D721Med (cell line): ENCODE measurements at regions not wholly inside any gene's neighbourhood (a gene's known extent, or its start where the extent isn't known, plus 50 kb on each side); places are given as distances from the start of the nearest gene placed in this dataset.

Experiments
- DNase-seq: peaks from one replicate; pipeline ENCODE4 v3.0.0; 2011; ENCODE audit warnings: low spot score; ENCODE audit not compliant: insufficient read length
- FAIRE-seq: peaks from 2 replicates; lab custom pipeline; 2011; peaks lifted over from hg19 to GRCh38; lab: Jason Lieb, UNC
- TF ChIP-seq, protein P1 (sequence below): IDR thresholded peaks from 2 replicates; pipeline ENCODE4 v1.5.1; 2012; ENCODE audit warnings: mild to moderate bottlenecking, control low read depth; ENCODE audit not compliant: insufficient read depth; ENCODE audit errors: missing control alignments

DNA sequence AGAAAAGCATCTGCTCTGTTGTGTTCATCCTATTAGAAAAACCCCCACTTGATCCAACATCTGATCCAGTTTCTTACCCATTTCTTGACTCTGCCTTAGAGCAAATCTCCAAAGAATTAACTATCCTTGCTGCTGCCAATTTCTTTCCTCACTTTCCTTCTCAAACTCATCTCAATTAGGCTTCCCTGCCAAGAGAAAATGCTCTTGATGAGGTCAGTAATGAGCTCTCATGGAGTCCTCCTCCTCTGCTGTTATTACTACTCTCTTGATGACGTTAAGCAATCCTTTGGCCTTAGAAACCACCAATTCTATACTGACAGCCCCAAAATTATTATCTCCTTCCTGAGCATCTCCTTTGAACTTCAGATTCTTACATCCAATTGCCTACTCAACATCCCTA lies 162.0 kb upstream of the FAM13C start:
- no peak for DNase-seq
- FAIRE-seq, result no peak
- TF ChIP-seq, protein P1, sequence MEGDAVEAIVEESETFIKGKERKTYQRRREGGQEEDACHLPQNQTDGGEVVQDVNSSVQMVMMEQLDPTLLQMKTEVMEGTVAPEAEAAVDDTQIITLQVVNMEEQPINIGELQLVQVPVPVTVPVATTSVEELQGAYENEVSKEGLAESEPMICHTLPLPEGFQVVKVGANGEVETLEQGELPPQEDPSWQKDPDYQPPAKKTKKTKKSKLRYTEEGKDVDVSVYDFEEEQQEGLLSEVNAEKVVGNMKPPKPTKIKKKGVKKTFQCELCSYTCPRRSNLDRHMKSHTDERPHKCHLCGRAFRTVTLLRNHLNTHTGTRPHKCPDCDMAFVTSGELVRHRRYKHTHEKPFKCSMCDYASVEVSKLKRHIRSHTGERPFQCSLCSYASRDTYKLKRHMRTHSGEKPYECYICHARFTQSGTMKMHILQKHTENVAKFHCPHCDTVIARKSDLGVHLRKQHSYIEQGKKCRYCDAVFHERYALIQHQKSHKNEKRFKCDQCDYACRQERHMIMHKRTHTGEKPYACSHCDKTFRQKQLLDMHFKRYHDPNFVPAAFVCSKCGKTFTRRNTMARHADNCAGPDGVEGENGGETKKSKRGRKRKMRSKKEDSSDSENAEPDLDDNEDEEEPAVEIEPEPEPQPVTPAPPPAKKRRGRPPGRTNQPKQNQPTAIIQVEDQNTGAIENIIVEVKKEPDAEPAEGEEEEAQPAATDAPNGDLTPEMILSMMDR, result no peak

DNA sequence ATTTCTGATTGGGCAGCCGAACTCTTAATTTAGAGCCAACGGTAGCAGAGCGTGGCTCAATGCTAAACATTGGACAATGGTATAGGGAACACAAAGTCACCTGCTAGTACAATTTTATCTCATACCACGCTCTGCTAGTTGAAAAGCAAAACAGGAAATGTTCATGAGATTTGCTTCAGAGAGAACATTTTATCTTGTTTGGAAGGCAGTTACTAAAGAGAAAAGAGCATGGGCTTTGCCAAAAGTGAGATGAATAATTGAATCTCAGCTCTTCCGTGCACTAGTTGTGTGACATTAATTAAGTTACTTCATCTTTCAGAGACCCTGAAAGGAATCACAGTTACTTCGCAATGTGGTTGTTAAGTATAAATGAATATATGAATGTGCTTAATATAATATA lies 161.5 kb upstream of the FAM13C start:
- DNase-seq, result no peak
- no peak for FAIRE-seq
- TF ChIP-seq, protein P1, result no peak

DNA sequence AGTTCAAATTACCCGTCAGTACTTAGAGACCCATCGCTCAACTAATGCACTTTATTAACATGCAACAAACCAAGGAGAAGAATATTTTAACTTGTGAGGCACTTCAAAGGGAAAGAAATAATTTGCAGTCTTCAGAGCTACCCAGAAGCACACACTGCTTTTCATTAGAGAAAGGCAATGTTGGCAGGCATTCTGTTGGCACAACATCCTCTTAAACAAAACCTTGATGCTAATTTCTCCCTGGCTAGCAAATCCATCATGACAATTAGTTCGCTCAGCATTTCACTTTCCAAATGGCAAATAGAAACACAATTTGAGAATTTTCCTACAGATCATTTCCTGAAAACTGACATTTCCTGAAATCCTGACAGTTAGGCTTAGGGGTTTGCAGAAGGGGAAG lies 155.6 kb upstream of the FAM13C start:
- FAIRE-seq (no peak), DNase-seq (no peak)
- TF ChIP-seq, protein P1, result no peak

DNA sequence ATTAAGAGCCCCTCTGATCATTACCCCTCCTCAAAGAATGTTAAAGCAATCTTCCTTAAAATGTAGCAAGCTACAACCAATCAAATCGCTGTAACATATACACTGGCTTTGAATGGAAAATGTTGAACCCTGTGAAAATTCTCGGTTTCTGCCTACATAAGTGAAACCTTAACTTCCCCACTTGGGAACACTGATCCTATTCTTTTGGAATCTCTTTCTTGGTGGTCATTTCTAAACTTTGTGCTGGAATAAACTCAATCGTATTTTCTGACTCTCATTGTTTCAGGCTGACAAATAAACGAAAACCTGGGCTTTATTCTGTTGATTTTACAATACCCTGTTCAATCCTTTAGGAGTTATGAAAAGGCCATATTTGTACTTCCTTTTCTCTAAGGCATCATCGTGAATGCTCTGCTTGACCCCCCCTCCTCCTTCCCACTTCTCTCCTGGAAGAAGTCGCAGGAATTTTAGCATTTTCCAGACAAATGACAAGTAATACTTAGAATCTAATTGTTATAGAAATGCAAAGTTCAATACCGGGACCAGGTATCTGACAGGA lies 155.1 kb upstream of the FAM13C start:
- TF ChIP-seq, protein P1, result no peak
- FAIRE-seq (no peak), DNase-seq (no peak)

DNA sequence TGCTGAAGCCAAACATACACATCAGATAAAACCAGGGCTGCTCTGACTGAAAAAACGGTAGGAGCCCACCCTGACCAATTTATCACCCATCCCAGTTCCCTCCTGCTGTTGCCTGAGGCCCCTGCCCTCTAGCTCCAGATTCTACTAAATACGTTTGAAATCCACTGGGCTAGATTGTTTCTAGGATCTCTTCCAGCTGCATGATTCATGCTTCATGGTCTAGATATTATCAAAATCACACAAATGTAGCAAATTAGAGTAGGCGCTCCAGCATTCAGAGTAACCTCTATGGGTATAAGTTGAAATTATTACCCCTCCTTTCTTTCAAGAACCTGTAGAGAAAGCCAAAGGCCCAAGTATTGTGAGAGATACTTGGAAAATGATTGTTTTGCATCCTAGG lies 151.2 kb upstream of the FAM13C start:
- FAIRE-seq, result no peak
- DNase-seq, result no peak
- TF ChIP-seq, protein P1, result no peak

DNA sequence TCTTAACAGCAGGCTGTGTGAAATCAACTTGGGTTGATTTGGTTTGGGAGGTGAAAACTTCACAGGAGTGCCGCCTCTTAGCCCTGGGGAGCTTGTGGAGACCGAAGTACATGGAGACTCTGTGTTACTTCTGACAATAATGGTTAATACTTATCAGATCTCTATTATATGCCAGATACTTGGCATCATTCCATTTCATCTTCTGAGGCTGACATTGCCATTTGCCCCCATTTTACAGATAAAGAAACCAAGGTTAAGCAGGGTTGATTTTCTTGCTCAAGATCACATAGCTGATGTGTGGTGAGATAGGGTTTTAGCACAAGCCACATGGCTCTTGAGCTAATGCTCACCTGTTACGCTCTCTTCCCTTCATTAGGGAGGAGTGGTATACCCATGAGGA lies 150.6 kb upstream of the FAM13C start:
- no peak for FAIRE-seq
- TF ChIP-seq, protein P1, result no peak
- DNase-seq, result no peak

DNA sequence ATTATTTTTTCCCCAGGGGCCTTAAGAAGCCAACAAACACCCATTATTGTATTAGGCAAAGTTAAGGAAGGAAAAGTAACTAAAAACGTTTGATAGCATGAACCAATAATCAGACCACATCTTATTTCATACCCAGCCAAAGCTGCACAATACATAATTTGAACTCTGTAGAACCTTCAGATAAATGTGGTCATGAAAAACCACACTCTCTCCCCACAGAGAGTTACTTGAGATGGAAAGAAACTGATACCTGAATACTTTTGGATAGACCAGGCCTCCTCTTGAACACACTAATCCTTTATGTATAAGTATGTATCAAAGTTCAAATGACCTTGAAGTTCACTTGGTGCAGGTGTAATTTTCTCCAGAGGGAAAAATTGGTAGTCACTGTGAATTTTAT lies 146.6 kb upstream of the FAM13C start:
- no peak for FAIRE-seq
- no peak for DNase-seq
- TF ChIP-seq, protein P1, result no peak
